K562 (cell line): ENCODE measurements at regions not wholly inside any gene's neighbourhood (a gene's known extent, or its start where the extent isn't known, plus 50 kb on each side); places are given as distances from the start of the nearest gene placed in this dataset.

Experiments
- ATAC-seq: fragments of 200-7000 bp; cut with Tn5 transposase; 3 replicates; pipeline ENCODE4 v1.9.1; 2020; ENCODE audit warnings: moderate library complexity
- BruUV-seq: library from RNA; stranded (reverse); fragments of 400-500 nt; replicated peaks from 2 replicates; lab custom pipeline; 2021; lab: Mats Ljungman, UMichigan
- CTCF ChIA-PET: fragments of 300-600 bp; formaldehyde crosslinking; extraction: SDS; loops from one replicate; lab custom pipeline; 2021; ENCODE audit warnings: low intra/inter-chr PET ratio; lab: Yijun Ruan, JAX
- POLR2A ChIA-PET: fragments of 300-600, 350-650 bp; sonication (Branson Sonifier 250); formaldehyde crosslinking; extraction: SDS; loops from one replicate; lab custom pipeline; 2021; ENCODE audit warnings: antibody characterized with exemption, inconsistent platforms; lab: Yijun Ruan, JAX
- DNase-seq, 4 experiments: peaks; one replicate each; pipeline versions ENCODE4 v3.0.0 to v3.0.0-alpha.2; 2011 to 2018; ENCODE audit warnings: low spot score in 3 of 4, mixed read lengths in 3 of 4; ENCODE audit errors: extremely low read depth in 1 of 4
- FAIRE-seq: peaks from 2 replicates; lab custom pipeline; 2011; peaks lifted over from hg19 to GRCh38; lab: Jason Lieb, UNC
- H2AFZ ChIP-seq: 2 replicates; pipeline ENCODE4 v1.6.0; 2011; ENCODE audit warnings: low read depth, low read length, control low read depth, inconsistent platforms
- H3K27ac ChIP-seq: fragments of 200-600 bp; 3 replicates; pipeline ENCODE4 v1.8.0; 2011; ENCODE audit warnings: low read depth, mild to moderate bottlenecking, control low read depth, inconsistent platforms, low read length, moderate library complexity, mixed read lengths; ENCODE audit errors: extremely low read depth
- H3K27me3 ChIP-seq, 2 experiments: fragments of 300-600 bp in 1 of 2; 2 replicates in 1 of 2; 3 replicates in 1 of 2; pipeline versions ENCODE4 v1.6.0 to v1.8.0; 2011; ENCODE audit warnings: inconsistent platforms in 2 of 2, low read length in 2 of 2, mild to moderate bottlenecking in 1 of 2, mixed read lengths in 1 of 2, moderate library complexity in 1 of 2; ENCODE audit not compliant: control insufficient read depth in 2 of 2, insufficient read depth in 2 of 2
- H3K36me3 ChIP-seq: fragments of 300-600 bp; 3 replicates; pipeline ENCODE4 v1.8.0; 2011; ENCODE audit warnings: mild to moderate bottlenecking, low read length, inconsistent platforms; ENCODE audit not compliant: control insufficient read depth, insufficient read depth
- H3K4me1 ChIP-seq, 2 experiments: fragments of 200-600 bp in 1 of 2; replicated peaks in 1 of 2; 2 replicates in 1 of 2; 3 replicates in 1 of 2; pipeline versions ENCODE4 v1.5.1 to v1.8.0; 2011; ENCODE audit warnings: inconsistent platforms in 2 of 2, low read length in 2 of 2, mild to moderate bottlenecking in 1 of 2, mixed read lengths in 1 of 2, moderate library complexity in 1 of 2; ENCODE audit not compliant: control insufficient read depth in 2 of 2, insufficient read depth in 2 of 2
- H3K4me2 ChIP-seq: 2 replicates; pipeline ENCODE4 v1.6.1; 2011; ENCODE audit warnings: low read length, control low read depth, inconsistent platforms, mixed read lengths; ENCODE audit not compliant: insufficient read depth
- H3K4me3 ChIP-seq: fragments of 200-600 bp; sonication (generic), shearing (Covaris generic); 2 replicates; pipeline ENCODE4 v1.5.1; 2016; ENCODE audit warnings: control low read depth, inconsistent platforms
- H3K79me2 ChIP-seq: fragments of 200-600 bp; 3 replicates; pipeline ENCODE4 v1.8.0; 2011; ENCODE audit warnings: low read length, inconsistent platforms; ENCODE audit not compliant: control insufficient read depth, insufficient read depth
- H3K9ac ChIP-seq, 2 experiments: 2 replicates each; pipeline versions ENCODE4 v1.6.0 to v1.6.1; 2011; ENCODE audit warnings: low read depth in 2 of 2, low read length in 2 of 2, control low read depth in 1 of 2, inconsistent platforms in 1 of 2, mild to moderate bottlenecking in 1 of 2, mixed read lengths in 1 of 2; ENCODE audit not compliant: insufficient read depth in 1 of 2
- H3K9me1 ChIP-seq: one replicate; pipeline ENCODE4 v1.6.0; 2011; ENCODE audit warnings: inconsistent platforms, mild to moderate bottlenecking, low read length, moderate library complexity; ENCODE audit not compliant: control insufficient read depth, insufficient read depth
- H3K9me3 ChIP-seq: replicated peaks from 2 replicates; pipeline ENCODE4 v1.5.1; 2011; ENCODE audit warnings: low read depth, low read length, inconsistent platforms; ENCODE audit not compliant: control insufficient read depth, insufficient read depth
- H4K20me1 ChIP-seq: replicated peaks from 2 replicates; pipeline ENCODE4 v1.6.1; 2011; ENCODE audit warnings: low read length, inconsistent platforms, mixed read lengths; ENCODE audit not compliant: control insufficient read depth, insufficient read depth
- CEBPB ChIP-seq: fragments of 450-650 bp; IDR thresholded peaks from 2 replicates; pipeline ENCODE4 v1.6.1; 2016; ENCODE audit warnings: missing genetic modification characterization, missing compliant biosample characterization
- CHD2 ChIP-seq: IDR thresholded peaks from 2 replicates; pipeline ENCODE4 v1.6.1; 2011; ENCODE audit warnings: low read depth, low read length
- CTCF ChIP-seq, 3 experiments: IDR thresholded peaks in 2 of 3; conservative IDR thresholded peaks in 1 of 3; 2 replicates each; pipeline ENCODE4 v1.5.1; 2011 to 2012; ENCODE audit warnings: low read length in 3 of 3, mild to moderate bottlenecking in 3 of 3, control low read depth in 2 of 3, improper control_type of control experiment in 1 of 3, inconsistent platforms in 1 of 3, low read depth in 1 of 3, mixed read lengths in 1 of 3, moderate library complexity in 1 of 3; ENCODE audit not compliant: insufficient read depth in 2 of 3
- HMGN3 ChIP-seq: IDR thresholded peaks from 2 replicates; pipeline ENCODE4 v1.6.1; 2011; ENCODE audit warnings: borderline replicate concordance, low read depth, mild to moderate bottlenecking, mixed read lengths, low read length; ENCODE audit not compliant: insufficient read length; ENCODE audit errors: extremely low read depth
- WGBS: fragments of 100-300 bp; shearing (Covaris generic); methylation state at CpG from one replicate; pipeline ENCODE4 v1.1.6; 2016; ENCODE audit warnings: low coverage, mixed read lengths; ENCODE audit not compliant: insufficient coverage; ENCODE audit errors: missing lambda C conversion rate; 5-methylcytosine and 5-hydroxymethylcytosine counted together
- in situ Hi-C: fragments of 300-500 bp; cut with MboI; formaldehyde crosslinking; loops from 4 replicates; pipeline ENCODE4 v1.15.0; 2018; ENCODE audit warnings: inconsistent platforms, mixed read lengths
- intact Hi-C: fragments of 100-400 bp; cut with micrococcal nuclease; formaldehyde crosslinking; loops from 2 replicates; pipeline ENCODE4 v1.14.2; 2022

- ChIA-PET CTCF (no interaction called here), POLR2A (no interaction called here)
- H3K4me1 ChIP-seq, result no peaks in the 10 kb centered on the region
- intact Hi-C loops (no loop called here), in situ Hi-C loops (no loop called here)
- DNase-seq, result no peak
- ATAC-seq, result peak; percentile 58; the same call in 2 of the 3 replicates
- peaks cover 2 to 18% of the 10 kb centered on the region in 2 experiments; a peak in 3 of 5 replicates for H3K27me3 ChIP-seq
- no peaks in the 10 kb centered on the region for H3K79me2 ChIP-seq
- peak; percentile 74 for TF ChIP-seq CHD2
- TF ChIP-seq CTCF (IDR thresholded peaks at IDR 0.05 in 2 of 3, conservative IDR thresholded peaks at IDR 0.05 in 1 of 3; ENCODE audit: insufficient read depth in 2 of 3, low read depth in 1 of 3, low read length in 3 of 3), result 0 out of 6 replicates have a peak, but pooled peaks of 2 of the 3 experiments have one; percentile 11 to 18
- 0 out of 2 replicates have a peak, but pooled peaks have one; percentile 19 for TF ChIP-seq CEBPB (tag)
- no peak for TF ChIP-seq HMGN3
- no TSS peak for BruUV-seq
- no peak overlapping the region for H3K4me2 ChIP-seq
- H2AFZ ChIP-seq, result no peak overlapping the region
- no peak overlapping the region for H3K27ac ChIP-seq
- H3K9ac ChIP-seq, result no peak overlapping the region
- no peaks in the 10 kb centered on the region for H3K9me3 ChIP-seq
- peak; percentile 44 for FAIRE-seq
- H3K9me1 ChIP-seq, result no peaks in the 10 kb centered on the region
- H3K36me3 ChIP-seq, result no peaks in the 10 kb centered on the region
- no peaks in the 10 kb centered on the region for H4K20me1 ChIP-seq
- 1% methylated on average over 10 of the region's 10 CpGs for WGBS
- no peak overlapping the region for H3K4me3 ChIP-seq
Observed at GRCh38 chr10:33073641-33074415, 115.8 kb upstream of the ITGB1 start.
